Ovary (tissue), 3 donors: ENCODE measurements at regions not wholly inside any gene's neighbourhood (a gene's known extent, or its start where the extent isn't known, plus 50 kb on each side); places are given as distances from the start of the nearest gene placed in this dataset.

Experiments
- EP300 ChIP-seq: sonication (generic); formaldehyde crosslinking; IDR thresholded peaks from one replicate; pipeline ENCODE4 v1.6.1; 2017; ENCODE audit warnings: antibody characterized with exemption
- TF ChIP-seq, protein P1 (sequence below), 3 donors: fragments of 450-650 bp in 2 of 3; fragments of 200-600 bp in 1 of 3; IDR thresholded peaks; one replicate each; pipeline versions ENCODE4 v1.5.1 to v1.8.0; 2016 to 2022; ENCODE audit warnings: antibody characterized with exemption in 3 of 3, mild to moderate bottlenecking in 1 of 3
- donor health status: DM: no; HTN: no; CAD: no.

DNA sequence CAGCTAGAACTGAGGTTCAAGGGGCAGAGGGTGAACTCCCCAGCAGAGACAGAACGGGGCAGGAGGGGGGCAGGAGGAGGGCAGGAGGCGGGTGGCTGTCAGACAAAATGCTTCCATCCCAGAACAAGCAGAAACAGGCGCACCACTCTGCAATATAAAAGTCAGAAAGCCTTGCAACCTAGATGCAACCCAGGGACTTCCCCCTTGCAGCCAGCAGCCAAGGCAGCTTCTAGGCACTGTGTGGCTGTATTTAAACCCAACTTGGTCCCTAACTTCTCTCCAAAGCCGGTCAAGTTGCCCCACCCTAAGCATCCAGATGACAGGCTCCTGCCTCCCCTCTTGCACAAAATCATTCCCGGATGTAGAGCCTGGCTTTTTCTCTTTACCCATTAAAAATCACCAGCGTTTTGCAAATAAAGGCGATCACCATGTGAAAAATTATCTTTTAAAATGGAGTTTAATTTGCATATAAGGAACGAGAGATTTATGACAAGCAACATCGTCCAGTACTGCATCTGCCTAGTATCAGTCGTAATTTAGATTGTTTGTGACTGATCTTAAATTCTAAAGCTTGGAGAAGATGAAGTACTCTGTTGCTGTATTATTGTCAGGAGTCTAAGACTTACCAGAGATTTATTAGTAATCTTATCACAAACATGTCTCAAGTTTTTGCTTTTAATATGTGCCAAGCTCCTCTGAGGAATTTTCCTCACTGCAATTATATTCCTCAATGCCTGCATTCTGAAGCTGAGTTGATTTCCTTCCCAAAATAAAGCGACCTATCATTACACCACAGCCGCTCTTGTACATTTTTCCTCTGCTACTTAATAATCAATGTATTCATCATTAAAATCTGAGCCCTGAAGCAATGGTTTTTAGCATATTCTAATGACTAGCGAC, 307.1 kb upstream of the ZNF507 start:
- TF ChIP-seq, protein P1, sequence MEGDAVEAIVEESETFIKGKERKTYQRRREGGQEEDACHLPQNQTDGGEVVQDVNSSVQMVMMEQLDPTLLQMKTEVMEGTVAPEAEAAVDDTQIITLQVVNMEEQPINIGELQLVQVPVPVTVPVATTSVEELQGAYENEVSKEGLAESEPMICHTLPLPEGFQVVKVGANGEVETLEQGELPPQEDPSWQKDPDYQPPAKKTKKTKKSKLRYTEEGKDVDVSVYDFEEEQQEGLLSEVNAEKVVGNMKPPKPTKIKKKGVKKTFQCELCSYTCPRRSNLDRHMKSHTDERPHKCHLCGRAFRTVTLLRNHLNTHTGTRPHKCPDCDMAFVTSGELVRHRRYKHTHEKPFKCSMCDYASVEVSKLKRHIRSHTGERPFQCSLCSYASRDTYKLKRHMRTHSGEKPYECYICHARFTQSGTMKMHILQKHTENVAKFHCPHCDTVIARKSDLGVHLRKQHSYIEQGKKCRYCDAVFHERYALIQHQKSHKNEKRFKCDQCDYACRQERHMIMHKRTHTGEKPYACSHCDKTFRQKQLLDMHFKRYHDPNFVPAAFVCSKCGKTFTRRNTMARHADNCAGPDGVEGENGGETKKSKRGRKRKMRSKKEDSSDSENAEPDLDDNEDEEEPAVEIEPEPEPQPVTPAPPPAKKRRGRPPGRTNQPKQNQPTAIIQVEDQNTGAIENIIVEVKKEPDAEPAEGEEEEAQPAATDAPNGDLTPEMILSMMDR (IDR thresholded peaks at IDR 0.05), result no peak
- no peak for TF ChIP-seq EP300
